ENCODE measurements at regions not wholly inside any gene's neighbourhood (a gene's known extent, or its start where the extent isn't known, plus 50 kb on each side); places are given as distances from the start of the nearest gene placed in this dataset.

GRCh38 chr9:7451062-7451461 is 348.5 kb downstream of the DMAC1 start:
- Histone ChIP-seq H3K27me3 (ENCODE audit: insufficient read depth, poor library complexity, severe bottlenecking) (no peaks in the 10 kb centered on the region), H3K27ac (replicated peaks) (no peak overlapping the region), H3K4me3 (replicated peaks; ENCODE audit: insufficient read depth, low read length) (no peak overlapping the region)
- no peak for TF ChIP-seq GABPA (IDR thresholded peaks at IDR 0.05; ENCODE audit: low read depth)
- no peak for TF ChIP-seq REST (IDR thresholded peaks at IDR 0.05; ENCODE audit: insufficient replicate concordance, low read depth)
- no peak for TF ChIP-seq SPI1 (IDR thresholded peaks at IDR 0.05; ENCODE audit: borderline replicate concordance, low read depth)
- TF ChIP-seq POLR2AphosphoS5 (IDR thresholded peaks at IDR 0.05; ENCODE audit: low read depth): no peak
- DNase-seq (ENCODE audit: low read depth in 1 of 2, low spot score in 1 of 2): no peak

- TF ChIP-seq GABPA (IDR thresholded peaks at IDR 0.05; ENCODE audit: low read depth) (no peak), SPI1 (IDR thresholded peaks at IDR 0.05; ENCODE audit: borderline replicate concordance, low read depth) (no peak), POLR2AphosphoS5 (IDR thresholded peaks at IDR 0.05; ENCODE audit: low read depth) (no peak), REST (IDR thresholded peaks at IDR 0.05; ENCODE audit: insufficient replicate concordance, low read depth) (no peak), CTCF (IDR thresholded peaks at IDR 0.05; ENCODE audit: insufficient read depth, low read length) (no peak)
- DNase-seq (ENCODE audit: low read depth in 1 of 2, low spot score in 1 of 2): no peak
- H3K27ac ChIP-seq (replicated peaks): no peak overlapping the region
- H3K27me3 ChIP-seq (ENCODE audit: insufficient read depth, poor library complexity, severe bottlenecking): no peaks in the 10 kb centered on the region
- no peak overlapping the region for H3K4me3 ChIP-seq (replicated peaks; ENCODE audit: insufficient read depth, low read length)
Measured at GRCh38 chr9:7443541-7443940, 356.0 kb downstream of the DMAC1 start.

GRCh38 chr9:7439355-7439995 is 360.1 kb downstream of the DMAC1 start:
- Histone ChIP-seq H3K4me3 (replicated peaks; ENCODE audit: insufficient read depth, low read length) (no peak overlapping the region), H3K27ac (replicated peaks) (no peak overlapping the region), H3K27me3 (ENCODE audit: insufficient read depth, poor library complexity, severe bottlenecking) (no peaks in the 10 kb centered on the region)
- DNase-seq (ENCODE audit: low read depth in 1 of 2, low spot score in 1 of 2): no peak
- TF ChIP-seq GABPA (IDR thresholded peaks at IDR 0.05; ENCODE audit: low read depth): no peak

- Histone ChIP-seq H3K4me3 (replicated peaks; ENCODE audit: insufficient read depth, low read length) (no peak overlapping the region), H3K27ac (replicated peaks) (no peak overlapping the region), H3K27me3 (ENCODE audit: insufficient read depth, poor library complexity, severe bottlenecking) (no peaks in the 10 kb centered on the region)
- DNase-seq (ENCODE audit: low read depth in 1 of 2, low spot score in 1 of 2): no peak
- no peak for TF ChIP-seq GABPA (IDR thresholded peaks at IDR 0.05; ENCODE audit: low read depth)
- no peak for TF ChIP-seq CTCF (IDR thresholded peaks at IDR 0.05; ENCODE audit: insufficient read depth, low read length)
- no peak for TF ChIP-seq REST (IDR thresholded peaks at IDR 0.05; ENCODE audit: insufficient replicate concordance, low read depth)
- no peak for TF ChIP-seq SPI1 (IDR thresholded peaks at IDR 0.05; ENCODE audit: borderline replicate concordance, low read depth)
- TF ChIP-seq POLR2AphosphoS5 (IDR thresholded peaks at IDR 0.05; ENCODE audit: low read depth): no peak
Measured at GRCh38 chr9:7436754-7437153, 362.8 kb downstream of the DMAC1 start.

Data from HL-60 (cell line).